Kidney (tissue), 13 donors: ENCODE measurements at regions not wholly inside any gene's neighbourhood (a gene's known extent, or its start where the extent isn't known, plus 50 kb on each side); places are given as distances from the start of the nearest gene placed in this dataset.

Source experiments
- DNase-seq, 5 donors: peaks; one replicate each; pipeline ENCODE4 v3.0.0-alpha.2; 2013 to 2020
- FAIRE-seq: peaks from 2 replicates; lab custom pipeline; 2012; peaks lifted over from hg19 to GRCh38; lab: Jason Lieb, UNC
- H3K27ac ChIP-seq, 2 donors: one replicate each; pipeline ENCODE4 v1.7.0; 2013; ENCODE audit warnings: low read depth in 2 of 2, low read length in 2 of 2, inconsistent platforms in 1 of 2
- H3K27me3 ChIP-seq: one replicate; pipeline ENCODE4 v1.7.1; 2013; ENCODE audit warnings: low read length, inconsistent platforms; ENCODE audit not compliant: control insufficient read depth, insufficient read depth
- H3K36me3 ChIP-seq, 3 donors: one replicate each; pipeline versions ENCODE4 v1.7.0 to v1.7.1; 2013; ENCODE audit warnings: low read length in 3 of 3, control low read depth in 1 of 3, inconsistent platforms in 1 of 3; ENCODE audit not compliant: insufficient read depth in 3 of 3, control insufficient read depth in 2 of 3
- H3K4me1 ChIP-seq, 3 donors: one replicate each; pipeline versions ENCODE4 v1.7.0 to v1.7.1; 2013; ENCODE audit warnings: low read length in 3 of 3, inconsistent platforms in 1 of 3, low read depth in 1 of 3; ENCODE audit not compliant: control insufficient read depth in 2 of 3, insufficient read depth in 2 of 3
- H3K4me3 ChIP-seq, 3 donors: one replicate each; pipeline versions ENCODE4 v1.7.0 to v1.8.1; 2013; ENCODE audit warnings: low read length in 3 of 3, control low read depth in 1 of 3, inconsistent platforms in 1 of 3
- H3K9ac ChIP-seq, 3 donors: one replicate each; pipeline versions ENCODE4 v1.7.0 to v1.7.1; 2013; ENCODE audit warnings: low read length in 3 of 3, control low read depth in 1 of 3, inconsistent platforms in 1 of 3
- H3K9me3 ChIP-seq, 3 donors: one replicate each; pipeline versions ENCODE4 v1.7.0 to v1.7.1; 2013; ENCODE audit warnings: low read length in 3 of 3, control low read depth in 1 of 3, inconsistent platforms in 1 of 3; ENCODE audit not compliant: control insufficient read depth in 2 of 3, insufficient read depth in 1 of 3
- intact Hi-C: fragments of 100-400 bp; cut with DNase I; formaldehyde crosslinking; loops from one replicate; pipeline ENCODE4 v1.11.1; 2022
- TF ChIP-seq, protein P1 (sequence below): IDR thresholded peaks from 3 replicates; pipeline ENCODE4 v1.5.1; 2012; ENCODE audit warnings: mild to moderate bottlenecking, moderate library complexity, borderline replicate concordance; ENCODE audit not compliant: insufficient read depth; ENCODE audit errors: extremely low read depth
- donor health status: control.
- donor health status: control.
- donor health status: control.
- donor health status: control.
- donor health status: control.
- donor health status: DM: yes; HTN: yes; CAD: no.
- donor health status: Normal renal cell carcinoma (clear cell type).

DNA sequence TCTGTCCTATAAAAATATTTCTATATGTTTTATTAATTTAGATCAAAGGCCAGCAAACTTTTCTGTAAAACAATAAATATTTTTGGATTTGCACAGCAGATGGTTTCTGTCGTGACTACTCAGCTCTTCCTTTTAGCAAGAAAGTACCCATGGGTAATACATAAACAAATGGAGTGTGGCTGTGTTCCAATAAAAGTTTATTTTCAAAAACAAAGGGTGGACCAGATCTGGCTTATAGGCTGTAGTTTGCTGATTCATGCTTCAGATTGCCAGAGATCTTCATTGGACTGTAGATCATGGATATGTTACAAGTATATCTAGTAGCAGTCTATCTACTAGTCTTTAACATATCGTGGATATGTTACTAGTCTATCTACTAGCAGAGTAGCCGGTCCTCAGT lies 590.5 kb downstream of the CSNK1G3 start:
- DNase-seq (peak in 2 of 5 donors; percentile 34 to 66), FAIRE-seq (no peak)
- H3K9ac ChIP-seq: no peak overlapping the region
- no peak overlapping the region for H3K4me3 ChIP-seq
- intact Hi-C loops: no loop called here
- TF ChIP-seq, protein P1, sequence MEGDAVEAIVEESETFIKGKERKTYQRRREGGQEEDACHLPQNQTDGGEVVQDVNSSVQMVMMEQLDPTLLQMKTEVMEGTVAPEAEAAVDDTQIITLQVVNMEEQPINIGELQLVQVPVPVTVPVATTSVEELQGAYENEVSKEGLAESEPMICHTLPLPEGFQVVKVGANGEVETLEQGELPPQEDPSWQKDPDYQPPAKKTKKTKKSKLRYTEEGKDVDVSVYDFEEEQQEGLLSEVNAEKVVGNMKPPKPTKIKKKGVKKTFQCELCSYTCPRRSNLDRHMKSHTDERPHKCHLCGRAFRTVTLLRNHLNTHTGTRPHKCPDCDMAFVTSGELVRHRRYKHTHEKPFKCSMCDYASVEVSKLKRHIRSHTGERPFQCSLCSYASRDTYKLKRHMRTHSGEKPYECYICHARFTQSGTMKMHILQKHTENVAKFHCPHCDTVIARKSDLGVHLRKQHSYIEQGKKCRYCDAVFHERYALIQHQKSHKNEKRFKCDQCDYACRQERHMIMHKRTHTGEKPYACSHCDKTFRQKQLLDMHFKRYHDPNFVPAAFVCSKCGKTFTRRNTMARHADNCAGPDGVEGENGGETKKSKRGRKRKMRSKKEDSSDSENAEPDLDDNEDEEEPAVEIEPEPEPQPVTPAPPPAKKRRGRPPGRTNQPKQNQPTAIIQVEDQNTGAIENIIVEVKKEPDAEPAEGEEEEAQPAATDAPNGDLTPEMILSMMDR: no peak
- H3K27ac ChIP-seq: no peak overlapping the region
- no peaks in the 10 kb centered on the region for H3K9me3 ChIP-seq
- H3K27me3 ChIP-seq: no peaks in the 10 kb centered on the region
- no peaks in the 10 kb centered on the region for H3K4me1 ChIP-seq
- H3K36me3 ChIP-seq: no peaks in the 10 kb centered on the region

DNA sequence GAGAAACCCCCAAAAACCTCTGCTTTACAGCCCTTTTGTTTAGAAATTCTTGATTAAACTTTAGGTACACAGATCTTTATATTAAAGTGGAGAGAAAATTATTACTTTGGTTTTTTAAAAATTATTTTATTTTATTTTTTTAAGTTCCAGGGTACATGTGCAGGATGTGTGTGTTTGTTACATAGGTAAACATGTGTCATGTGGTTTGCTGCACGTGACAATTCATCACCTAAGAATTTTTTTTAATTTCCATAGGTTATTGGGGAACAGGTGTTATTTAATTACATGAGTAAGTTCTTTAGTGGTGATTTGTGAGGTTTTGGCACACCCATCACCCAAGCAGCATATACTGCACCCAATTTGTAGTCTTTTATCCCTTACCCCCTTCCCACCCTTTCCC lies 581.7 kb downstream of the CSNK1G3 start:
- H3K4me1 ChIP-seq: no peaks in the 10 kb centered on the region
- FAIRE-seq (no peak), DNase-seq (no peak)
- H3K4me3 ChIP-seq: no peak overlapping the region
- H3K9me3 ChIP-seq: peaks cover 0 to 2% (median 0%) of the 10 kb centered on the region in 3 donors
- TF ChIP-seq, protein P1: no peak
- no peaks in the 10 kb centered on the region for H3K36me3 ChIP-seq
- intact Hi-C loops: no loop called here
- H3K27me3 ChIP-seq: no peaks in the 10 kb centered on the region
- no peak overlapping the region for H3K9ac ChIP-seq
- no peak overlapping the region for H3K27ac ChIP-seq

DNA sequence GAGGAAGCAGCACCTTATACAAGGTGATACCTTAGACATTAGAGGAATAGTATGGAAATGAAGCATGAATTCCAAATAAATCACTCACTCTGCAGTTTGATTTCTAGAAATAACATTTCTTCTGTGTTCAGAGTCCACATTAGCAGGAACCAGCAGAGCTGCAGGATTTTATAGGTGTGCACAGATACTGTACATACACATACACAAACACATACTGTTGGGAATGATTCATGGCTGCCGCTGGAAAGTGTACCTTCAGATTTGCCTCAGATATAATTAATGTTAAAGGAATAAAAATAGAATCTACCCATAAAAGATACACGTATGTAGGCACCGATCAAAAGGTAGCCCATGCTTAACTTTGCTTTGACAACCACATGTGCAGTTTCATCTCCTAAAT lies 578.1 kb downstream of the CSNK1G3 start:
- FAIRE-seq (no peak), DNase-seq (no peak)
- no peaks in the 10 kb centered on the region for H3K27me3 ChIP-seq
- no peaks in the 10 kb centered on the region for H3K36me3 ChIP-seq
- H3K9me3 ChIP-seq: no peaks in the 10 kb centered on the region
- intact Hi-C loops: no loop called here
- H3K27ac ChIP-seq: no peak overlapping the region
- H3K4me3 ChIP-seq: no peak overlapping the region
- H3K4me1 ChIP-seq: no peaks in the 10 kb centered on the region
- TF ChIP-seq, protein P1: no peak
- no peak overlapping the region for H3K9ac ChIP-seq

GRCh38 chr5:124089578-124089977 lies 577.6 kb downstream of the CSNK1G3 start:
- no peak overlapping the region for H3K9ac ChIP-seq
- no peaks in the 10 kb centered on the region for H3K9me3 ChIP-seq
- DNase-seq (no peak), FAIRE-seq (no peak)
- no peak overlapping the region for H3K4me3 ChIP-seq
- no peaks in the 10 kb centered on the region for H3K27me3 ChIP-seq
- H3K36me3 ChIP-seq: no peaks in the 10 kb centered on the region
- H3K27ac ChIP-seq: no peak overlapping the region
- intact Hi-C loops: no loop called here
- TF ChIP-seq, protein P1: no peak
- no peaks in the 10 kb centered on the region for H3K4me1 ChIP-seq
